Esophagus muscularis mucosa (tissue), 4 donors: ENCODE measurements at regions not wholly inside any gene's neighbourhood (a gene's known extent, or its start where the extent isn't known, plus 50 kb on each side); places are given as distances from the start of the nearest gene placed in this dataset.

Experiments used
- DNase-seq: peaks from one replicate; pipeline ENCODE4 v3.0.0-alpha.2; 2017; ENCODE audit errors: extremely low spot score
- H3K27ac ChIP-seq, 4 donors: fragments of 200-600 bp; sonication (generic); replicated peaks in 1 of 4; 1 replicate in 3 of 4; 2 replicates in 1 of 4; pipeline ENCODE4 v1.5.1; 2016 to 2019; ENCODE audit warnings: mild to moderate bottlenecking in 1 of 4
- H3K27me3 ChIP-seq, 4 donors: fragments of 200-600 bp; sonication (generic); one replicate each; pipeline versions ENCODE4 v1.5.1 to v1.6.0; 2016 to 2019
- H3K36me3 ChIP-seq, 4 donors: fragments of 200-600 bp; sonication (generic); one replicate each; pipeline ENCODE4 v1.5.1; 2016 to 2019
- H3K4me1 ChIP-seq, 4 donors: fragments of 200-600 bp; sonication (generic); one replicate each; pipeline ENCODE4 v1.5.1; 2016 to 2019
- H3K4me3 ChIP-seq, 4 donors: fragments of 200-600 bp; sonication (generic); 1 replicate in 2 of 4; 2 replicates in 2 of 4; pipeline ENCODE4 v1.5.1; 2016 to 2019; ENCODE audit warnings: mild to moderate bottlenecking in 4 of 4, moderate library complexity in 1 of 4
- H3K9me3 ChIP-seq, 4 donors: fragments of 200-600 bp; sonication (generic); 1 replicate in 3 of 4; 2 replicates in 1 of 4; pipeline ENCODE4 v1.5.1; 2016 to 2019
- CTCF ChIP-seq, 3 experiments: fragments of 200-600 bp in 2 of 3; fragments of 450-650 bp in 1 of 3; sonication (generic) in 2 of 3; IDR thresholded peaks; one replicate each; pipeline ENCODE4 v1.5.1; 2017 to 2019; ENCODE audit warnings: antibody characterized with exemption in 3 of 3, mild to moderate bottlenecking in 2 of 3, moderate library complexity in 1 of 3
- EP300 ChIP-seq: sonication (generic); formaldehyde crosslinking; IDR thresholded peaks from one replicate; pipeline ENCODE4 v1.6.1; 2017; ENCODE audit warnings: antibody characterized with exemption
- POLR2A ChIP-seq: fragments of 450-650 bp; IDR thresholded peaks from one replicate; pipeline ENCODE4 v1.6.1; 2017; ENCODE audit warnings: antibody characterized with exemption, moderate library complexity, mild to moderate bottlenecking, low read depth
- POLR2AphosphoS5 ChIP-seq, 2 donors: sonication (generic); formaldehyde crosslinking; IDR thresholded peaks; one replicate each; pipeline ENCODE4 v1.6.1; 2017; ENCODE audit warnings: antibody characterized with exemption in 2 of 2
- WGBS: methylation state at CpG from one replicate; pipeline ENCODE4 v1.1.5; 2018; 5-methylcytosine and 5-hydroxymethylcytosine counted together
- intact Hi-C: fragments of 100-400 bp; cut with DNase I; formaldehyde crosslinking; loops from one replicate; pipeline ENCODE4 v1.15.1; 2023

DNA sequence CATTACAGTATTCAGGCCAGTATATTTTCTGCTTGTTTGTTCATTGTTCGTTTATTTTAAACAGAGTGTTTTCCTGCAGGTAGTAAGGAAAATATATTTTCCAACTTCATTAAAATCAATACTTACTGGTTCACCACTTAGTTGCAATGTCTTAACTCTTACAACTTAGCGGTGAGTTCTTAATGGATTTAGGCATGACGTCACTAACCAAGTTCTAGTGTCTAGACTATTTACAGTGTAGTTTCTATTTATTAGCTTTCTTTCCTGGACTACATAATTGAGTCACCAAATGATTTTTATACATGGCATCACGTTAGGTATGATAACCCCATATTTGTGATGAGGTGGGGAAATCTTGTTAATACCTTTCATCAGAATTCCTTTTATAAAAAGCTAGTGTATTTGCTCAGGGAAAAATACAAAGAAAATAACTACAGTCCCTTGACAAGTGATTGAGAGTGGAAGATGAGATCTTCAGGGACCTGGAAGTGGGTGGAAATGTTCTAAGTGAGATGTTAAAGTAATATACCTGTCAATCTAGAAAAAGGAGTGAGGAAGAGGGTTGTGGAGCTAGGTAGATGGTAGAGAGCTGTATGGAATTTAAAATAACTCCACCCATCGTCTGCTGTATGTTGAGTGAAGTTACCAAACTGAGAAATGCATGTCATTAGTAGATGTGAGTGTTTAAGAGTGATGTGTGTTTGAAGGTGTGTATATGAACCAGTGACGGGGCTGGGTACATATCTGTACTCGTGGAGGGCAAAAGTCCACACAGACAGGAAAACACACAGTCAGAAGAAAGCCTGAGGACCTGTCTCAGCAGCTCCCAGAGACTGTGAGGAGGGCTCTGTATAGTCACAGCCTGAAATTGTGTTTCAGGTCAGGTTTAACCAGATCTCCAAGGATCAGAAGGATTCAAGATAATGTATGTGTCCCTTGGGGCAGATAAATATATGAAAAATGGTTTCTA is 197.6 kb upstream of the ADAMTS5 start:
- Histone ChIP-seq H3K9me3 (no peaks in the 10 kb centered on the region), H3K4me1 (peaks cover 0 to 10% (median 3%) of the 10 kb centered on the region in 4 donors), H3K27me3 (no peaks in the 10 kb centered on the region), H3K27ac (no peak overlapping the region), H3K36me3 (no peaks in the 10 kb centered on the region), H3K4me3 (no peak overlapping the region)
- WGBS: 83% methylated on average over 7 of the region's 7 CpGs
- no peak for DNase-seq
- intact Hi-C loops: no loop called here
- TF ChIP-seq POLR2A (no peak), CTCF (IDR thresholded peaks at IDR 0.05) (no peak), POLR2AphosphoS5 (IDR thresholded peaks at IDR 0.05) (no peak), EP300 (no peak)

DNA sequence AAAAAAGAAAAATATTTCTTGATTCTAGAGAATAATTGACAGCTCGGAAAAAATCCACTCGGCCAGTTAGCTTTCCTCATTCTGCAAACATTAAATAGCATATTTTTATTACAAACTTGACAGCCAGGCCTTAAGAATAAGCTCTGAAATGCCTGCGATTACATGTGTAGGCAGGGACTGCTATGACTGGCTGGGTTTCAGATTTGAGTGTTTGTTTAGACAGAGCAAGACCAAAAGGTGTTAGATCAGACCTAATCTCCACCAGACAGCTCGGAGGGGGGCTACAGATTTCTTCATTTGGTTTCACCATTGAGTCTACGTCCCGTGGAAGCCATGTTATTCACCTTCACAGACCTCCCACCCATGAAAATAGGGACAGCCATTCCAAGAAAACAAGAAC is 192.1 kb upstream of the ADAMTS5 start:
- no peaks in the 10 kb centered on the region for H3K36me3 ChIP-seq
- DNase-seq: no peak
- peak overlapping the region in 1 of 4 donors; percentile 14 for H3K4me3 ChIP-seq
- H3K27ac ChIP-seq: peak overlapping the region; percentile 50 to 64 (median 58)
- H3K4me1 ChIP-seq: peaks cover 0 to 29% (median 24%) of the 10 kb centered on the region in 4 donors
- 35% methylated on average over 6 of the region's 6 CpGs for WGBS
- H3K9me3 ChIP-seq: no peaks in the 10 kb centered on the region
- TF ChIP-seq POLR2AphosphoS5 (IDR thresholded peaks at IDR 0.05) (no peak), CTCF (IDR thresholded peaks at IDR 0.05) (no peak), POLR2A (no peak), EP300 (no peak)
- intact Hi-C loops: no loop called here
- H3K27me3 ChIP-seq: no peaks in the 10 kb centered on the region

DNA sequence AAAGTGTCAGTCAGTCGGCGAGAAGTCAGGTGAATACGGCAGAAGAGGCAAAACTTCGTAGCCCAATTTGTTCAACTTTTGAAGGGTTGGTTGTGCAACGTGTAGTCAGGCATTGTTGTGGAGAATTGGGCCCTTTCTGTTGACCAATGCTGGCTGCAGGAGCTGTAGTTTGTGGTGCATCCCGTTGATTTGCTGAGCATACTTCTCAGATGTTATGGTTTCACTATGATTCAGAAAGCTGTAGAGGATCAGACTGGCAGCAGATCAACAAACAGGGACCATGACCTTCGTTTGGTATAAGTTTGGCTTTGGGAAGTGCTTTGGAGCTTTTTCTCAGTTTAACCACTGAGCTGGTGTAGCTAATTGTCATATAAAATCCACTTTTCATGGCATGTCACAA is 190.2 kb upstream of the ADAMTS5 start:
- intact Hi-C loops: no loop called here
- no peak overlapping the region for H3K4me3 ChIP-seq
- no peaks in the 10 kb centered on the region for H3K27me3 ChIP-seq
- peaks cover 0 to 29% (median 24%) of the 10 kb centered on the region in 4 donors for H3K4me1 ChIP-seq
- no peak overlapping the region for H3K27ac ChIP-seq
- TF ChIP-seq CTCF (IDR thresholded peaks at IDR 0.05): no peak
- TF ChIP-seq EP300: no peak
- no peak for TF ChIP-seq POLR2A
- no peak for TF ChIP-seq POLR2AphosphoS5 (IDR thresholded peaks at IDR 0.05)
- WGBS: 86% methylated on average over 7 of the region's 7 CpGs
- no peaks in the 10 kb centered on the region for H3K9me3 ChIP-seq
- DNase-seq: no peak
- H3K36me3 ChIP-seq: no peaks in the 10 kb centered on the region

GRCh38 chr21:27156666-27157065 is 189.8 kb upstream of the ADAMTS5 start:
- no peak for DNase-seq
- Histone ChIP-seq H3K36me3 (no peaks in the 10 kb centered on the region), H3K27me3 (no peaks in the 10 kb centered on the region), H3K27ac (no peak overlapping the region), H3K4me1 (peaks cover 0 to 29% (median 24%) of the 10 kb centered on the region in 4 donors), H3K9me3 (no peaks in the 10 kb centered on the region), H3K4me3 (no peak overlapping the region)
- intact Hi-C loops: no loop called here
- 94% methylated on average over 1 of the region's 1 CpG for WGBS
- TF ChIP-seq POLR2AphosphoS5 (IDR thresholded peaks at IDR 0.05) (no peak), CTCF (IDR thresholded peaks at IDR 0.05) (no peak), EP300 (no peak), POLR2A (no peak)
